NCI-H2081 treated with DMSO at 0.1 percent for 48 hours (cell line): ENCODE measurements at regions not wholly inside any gene's neighbourhood (a gene's known extent, or its start where the extent isn't known, plus 50 kb on each side); places are given as distances from the start of the nearest gene placed in this dataset.

ENCODE experiments used
- DNase-seq: peaks from one replicate; lab custom pipeline; 2025; lab: John Stamatoyannopoulos, UW

- DNase-seq, result no peak
Observed at GRCh38 chr3:178059836-178060235, 476.4 kb upstream of the KCNMB2 start.

- DNase-seq, result no peak
Observed at GRCh38 chr3:178060407-178060806, 475.8 kb upstream of the KCNMB2 start.

GRCh38 chr3:178062126-178062525 lies 474.1 kb upstream of the KCNMB2 start:
- DNase-seq, result no peak

GRCh38 chr3:178063461-178063860 lies 472.8 kb upstream of the KCNMB2 start:
- DNase-seq, result no peak

- DNase-seq, result no peak
Observed at GRCh38 chr3:178067721-178068120, 468.5 kb upstream of the KCNMB2 start.

GRCh38 chr3:178072391-178073305 lies 463.6 kb upstream of the KCNMB2 start:
- no peak for DNase-seq

- no peak for DNase-seq
Observed at GRCh38 chr3:178073366-178073765, 462.9 kb upstream of the KCNMB2 start.

GRCh38 chr3:178075344-178075743 lies 460.9 kb upstream of the KCNMB2 start:
- no peak for DNase-seq

GRCh38 chr3:178078953-178079352 lies 457.3 kb upstream of the KCNMB2 start:
- DNase-seq, result no peak

GRCh38 chr3:178079966-178080365 lies 456.3 kb upstream of the KCNMB2 start:
- DNase-seq, result no peak

- no peak for DNase-seq
Observed at GRCh38 chr3:178082326-178082906, 453.8 kb upstream of the KCNMB2 start.

- peak; percentile 76 for DNase-seq
Observed at GRCh38 chr3:178083906-178084866, 452.1 kb upstream of the KCNMB2 start.

GRCh38 chr3:178084938-178085816 lies 451.1 kb upstream of the KCNMB2 start:
- DNase-seq, result peak; percentile 100

- DNase-seq, result no peak
Observed at GRCh38 chr3:178085817-178086123, 450.5 kb upstream of the KCNMB2 start.

GRCh38 chr3:178086144-178086825 lies 450.0 kb upstream of the KCNMB2 start:
- no peak for DNase-seq

GRCh38 chr3:178087376-178087775 lies 448.9 kb upstream of the KCNMB2 start:
- DNase-seq, result no peak

GRCh38 chr3:178088963-178089362 lies 447.3 kb upstream of the KCNMB2 start:
- peak; percentile 99 for DNase-seq

GRCh38 chr3:178090899-178091298 lies 445.3 kb upstream of the KCNMB2 start:
- no peak for DNase-seq

GRCh38 chr3:178095522-178095921 lies 440.7 kb upstream of the KCNMB2 start:
- no peak for DNase-seq

- DNase-seq, result no peak
Observed at GRCh38 chr3:178096955-178097354, 439.3 kb upstream of the KCNMB2 start.

GRCh38 chr3:178097576-178097975 lies 438.7 kb upstream of the KCNMB2 start:
- no peak for DNase-seq
